SHP77 treated with DMSO at 0.1 percent for 48 hours (cell line): ENCODE measurements at regions not wholly inside any gene's neighbourhood (a gene's known extent, or its start where the extent isn't known, plus 50 kb on each side); places are given as distances from the start of the nearest gene placed in this dataset.
A peak's percentile ranks its signal among the peaks of the same experiment; 100 is the strongest.
"Not testable (repeated sequence)": the region's sequence is repeated elsewhere in the genome, so short reads cannot be mapped to it uniquely, and the experiment has no call there.

ENCODE experiments used
- DNase-seq: peaks from one replicate; lab custom pipeline; 2025; lab: John Stamatoyannopoulos, UW

DNA sequence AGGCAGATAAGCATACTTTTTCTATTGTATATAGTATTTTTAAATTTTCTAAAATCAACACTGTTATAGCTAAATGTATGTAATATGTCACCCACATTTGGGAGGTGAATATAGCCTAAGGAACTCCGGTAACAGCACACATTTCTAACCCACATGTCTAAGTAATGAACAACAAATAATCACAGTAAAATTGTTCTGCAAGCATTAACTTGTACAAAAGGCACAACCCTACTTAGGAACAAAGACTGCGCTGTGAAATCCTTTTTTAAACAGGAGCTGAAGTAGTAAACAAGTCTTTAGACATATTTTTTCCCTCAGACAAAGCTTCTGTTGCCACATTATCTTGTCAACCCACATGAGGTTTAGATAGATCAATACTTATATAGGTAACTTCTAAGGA is 872.4 kb upstream of the SLC35B3 start:
- DNase-seq = no peak

DNA sequence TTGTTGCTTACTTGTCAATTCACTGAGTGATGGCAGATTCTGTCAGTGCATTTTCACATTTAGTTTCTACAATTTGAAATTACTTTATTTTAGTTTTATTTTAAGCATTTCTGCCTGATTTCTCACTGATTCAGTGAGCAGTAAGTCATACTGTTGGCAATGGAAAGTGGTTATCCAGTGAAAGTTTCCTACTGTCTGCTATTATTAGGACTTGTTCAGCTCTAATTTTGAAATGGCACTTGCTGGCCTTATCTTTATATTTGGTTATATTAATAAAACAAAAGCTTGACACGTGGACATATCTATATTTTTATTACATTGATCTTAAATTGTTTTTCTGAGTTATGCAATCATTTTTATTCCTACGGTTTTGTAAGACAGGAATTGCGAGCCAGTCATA is 871.8 kb upstream of the SLC35B3 start:
- no peak for DNase-seq

DNA sequence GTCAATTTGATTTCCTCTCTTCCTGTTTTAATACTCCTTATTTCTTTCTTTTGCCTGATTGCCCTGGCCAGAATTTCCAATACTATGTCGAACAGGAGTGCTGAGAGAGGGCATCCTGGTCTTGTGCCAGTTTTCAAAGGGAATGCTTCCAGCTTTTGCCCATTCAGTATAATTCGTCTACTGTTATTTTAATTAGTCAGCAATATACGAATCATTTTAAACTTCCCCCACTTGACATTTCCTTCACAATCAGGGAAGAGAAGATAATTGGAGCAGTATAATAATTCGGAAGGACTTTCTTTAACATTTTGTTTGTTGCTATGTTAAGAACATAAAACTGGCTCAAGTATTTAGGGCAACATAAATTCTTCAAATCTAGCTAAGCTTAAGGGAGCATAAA is 860.3 kb upstream of the SLC35B3 start:
- no peak for DNase-seq

DNA sequence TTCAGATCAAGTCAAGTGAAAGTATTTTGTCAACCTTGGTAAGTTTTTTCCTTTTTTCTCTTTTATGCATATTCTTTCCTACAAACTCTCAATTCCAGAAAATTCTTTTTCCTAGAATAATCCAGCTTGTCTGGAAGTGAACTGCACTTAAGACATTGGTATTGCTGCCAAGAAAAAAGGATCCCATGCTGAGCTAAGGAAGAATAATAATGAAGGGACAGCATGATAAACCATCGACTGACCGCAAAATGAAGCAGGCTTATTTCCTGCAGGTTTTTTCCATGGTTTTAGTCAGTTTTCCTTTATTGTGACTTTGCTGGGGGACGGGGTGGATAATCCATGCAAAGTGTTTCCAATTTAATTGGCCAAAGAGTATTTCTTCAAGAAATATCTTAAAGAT is 857.6 kb upstream of the SLC35B3 start:
- no peak for DNase-seq

DNA sequence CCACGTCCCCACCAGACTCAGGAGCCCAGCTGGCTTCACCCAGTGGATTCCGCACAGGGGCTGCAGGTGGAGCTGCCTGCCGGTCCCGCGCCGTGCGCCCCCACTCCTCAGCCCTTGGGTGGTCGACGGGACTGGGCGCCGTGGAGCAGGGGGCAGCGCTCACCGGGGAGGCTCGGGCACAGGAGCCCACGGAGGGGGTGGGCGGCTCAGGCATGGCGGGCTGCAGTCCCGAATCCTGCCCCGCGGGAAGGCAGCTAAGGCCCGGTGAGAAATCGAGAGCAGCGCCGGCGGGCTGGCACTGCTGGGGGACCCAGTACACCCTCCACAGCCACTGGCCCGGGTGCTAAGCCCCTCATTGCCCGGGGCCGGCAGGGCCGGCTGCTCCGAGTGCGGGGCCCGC is 855.0 kb upstream of the SLC35B3 start:
- not testable (repeated sequence) for DNase-seq

DNA sequence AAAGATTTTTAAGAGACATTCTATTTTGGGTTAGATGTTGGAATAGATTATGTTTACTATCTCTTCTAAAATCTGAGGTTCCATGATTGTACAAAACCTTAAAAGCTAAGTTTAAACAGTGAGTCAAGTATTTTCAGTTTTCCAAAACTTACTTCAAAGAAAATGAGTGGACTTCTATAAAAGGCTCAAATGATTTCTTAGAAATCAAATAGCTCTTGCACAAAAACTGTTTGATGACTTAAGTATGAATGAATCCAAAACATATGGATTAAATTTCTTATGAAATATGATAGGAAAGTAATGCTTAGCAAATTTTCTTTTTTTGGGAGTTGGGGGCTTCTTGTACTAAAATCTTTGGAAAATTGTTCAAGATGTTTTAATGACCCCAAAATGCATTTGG is 837.3 kb upstream of the SLC35B3 start:
- DNase-seq = no peak

DNA sequence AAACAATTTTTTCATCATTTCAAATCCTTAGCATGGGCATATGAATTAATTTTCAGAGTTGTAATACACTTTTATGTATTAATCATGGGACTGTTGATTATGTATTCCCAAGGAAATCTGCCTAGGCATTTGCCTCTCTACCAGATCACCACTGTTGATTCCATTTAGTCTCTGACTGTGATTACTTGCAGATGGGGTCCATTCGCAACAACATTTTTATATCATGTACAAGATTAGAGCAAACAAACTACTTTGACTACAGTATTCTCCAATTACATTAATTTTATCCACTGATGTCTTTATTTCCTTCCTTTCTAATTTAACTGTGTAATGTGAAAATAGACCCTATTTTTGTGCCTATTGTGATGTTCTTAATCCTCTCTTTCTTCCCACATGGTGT is 831.4 kb upstream of the SLC35B3 start:
- DNase-seq = no peak

DNA sequence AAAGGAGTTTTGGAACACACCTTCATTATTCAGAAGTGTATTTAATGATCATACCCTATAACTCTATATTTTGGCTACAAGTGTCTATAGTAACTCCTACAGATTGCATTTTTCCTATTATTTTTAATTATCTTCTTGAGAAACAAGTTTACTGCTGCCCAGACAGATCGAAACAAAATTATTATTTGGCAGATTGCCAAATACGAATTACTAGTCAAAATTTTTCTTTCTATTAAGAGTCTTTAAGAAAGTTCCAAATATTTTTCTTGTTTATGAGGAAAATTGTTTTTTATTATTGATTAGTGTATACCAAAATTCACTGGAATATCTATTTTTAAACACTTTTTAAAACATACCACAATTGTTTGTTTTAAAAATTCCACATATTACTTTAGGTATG is 821.9 kb upstream of the SLC35B3 start:
- DNase-seq = no peak

DNA sequence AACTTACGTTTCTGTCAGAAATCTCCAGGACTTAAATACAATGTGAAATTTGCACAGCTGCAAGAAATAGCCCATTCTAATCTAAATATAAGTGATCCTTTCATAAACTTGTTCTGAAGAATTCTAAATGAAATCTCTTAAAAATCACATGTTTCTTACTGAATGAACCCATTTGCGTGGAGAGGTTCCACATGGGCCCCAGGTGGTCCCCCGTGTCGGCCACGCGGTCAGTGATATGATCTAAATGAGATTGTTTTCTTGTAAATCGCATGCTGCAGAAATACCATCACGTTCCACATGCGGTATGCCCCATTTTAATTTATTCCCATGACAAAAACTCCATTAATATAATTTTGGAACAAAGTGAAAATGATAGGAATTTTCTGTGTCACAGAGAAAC is 818.9 kb upstream of the SLC35B3 start:
- no peak for DNase-seq

DNA sequence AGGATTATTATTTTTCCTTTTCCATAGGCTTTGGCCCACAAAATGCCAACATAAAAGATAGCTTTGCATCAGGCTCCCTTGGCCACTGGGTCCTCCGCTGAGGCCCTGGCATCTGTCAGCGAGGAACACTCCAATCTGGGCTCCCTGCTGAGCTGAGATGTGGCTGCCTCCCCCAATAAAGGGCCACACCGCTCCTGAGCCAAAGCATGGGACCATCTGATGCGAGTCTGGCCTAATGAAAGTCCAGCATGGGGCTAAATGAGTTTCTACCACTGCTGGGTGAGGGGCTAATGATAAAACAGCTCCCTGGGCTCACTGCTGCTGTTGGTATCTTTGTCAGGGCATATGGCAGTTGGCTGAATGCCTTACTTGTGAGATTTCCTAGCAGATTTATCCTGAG is 817.5 kb upstream of the SLC35B3 start:
- peak; percentile 11 for DNase-seq

DNA sequence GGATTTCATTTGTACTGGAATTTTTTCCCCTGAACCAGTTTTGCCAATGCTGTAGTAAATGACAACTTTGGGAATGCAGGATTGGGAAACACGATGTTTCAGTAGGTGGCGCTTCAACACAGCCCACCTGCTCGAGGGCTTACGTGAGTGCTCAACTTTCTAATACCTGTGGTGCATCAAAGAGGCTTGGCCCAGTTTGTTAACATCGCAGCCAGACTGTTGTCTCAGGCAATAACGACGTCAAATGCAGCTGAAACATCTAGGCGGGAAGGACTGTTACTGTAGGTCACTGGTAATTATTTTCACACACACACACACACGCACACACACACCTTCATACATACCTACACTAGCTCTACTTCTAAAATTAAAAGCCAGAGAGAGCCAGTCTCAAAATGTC is 815.5 kb upstream of the SLC35B3 start:
- peak; percentile 76 for DNase-seq

DNA sequence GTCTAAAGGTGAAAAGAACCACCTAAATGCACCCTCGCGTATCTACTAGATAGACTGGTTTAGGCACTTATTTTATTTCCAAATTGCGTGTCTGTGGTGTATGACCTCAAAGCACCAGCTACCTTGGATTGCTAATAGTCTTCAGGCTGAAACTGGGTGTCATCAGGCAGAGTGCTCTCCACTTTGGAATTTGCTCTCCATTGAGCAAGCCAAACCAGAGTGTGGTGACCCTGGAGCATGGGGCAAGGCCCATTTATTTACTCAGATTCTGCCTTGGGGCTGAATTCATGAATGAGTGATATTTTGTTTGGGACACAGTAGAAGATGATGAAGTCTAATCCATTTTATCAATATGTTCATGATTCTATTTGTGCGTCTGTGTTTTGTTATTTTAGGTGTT is 812.8 kb upstream of the SLC35B3 start:
- DNase-seq = no peak

DNA sequence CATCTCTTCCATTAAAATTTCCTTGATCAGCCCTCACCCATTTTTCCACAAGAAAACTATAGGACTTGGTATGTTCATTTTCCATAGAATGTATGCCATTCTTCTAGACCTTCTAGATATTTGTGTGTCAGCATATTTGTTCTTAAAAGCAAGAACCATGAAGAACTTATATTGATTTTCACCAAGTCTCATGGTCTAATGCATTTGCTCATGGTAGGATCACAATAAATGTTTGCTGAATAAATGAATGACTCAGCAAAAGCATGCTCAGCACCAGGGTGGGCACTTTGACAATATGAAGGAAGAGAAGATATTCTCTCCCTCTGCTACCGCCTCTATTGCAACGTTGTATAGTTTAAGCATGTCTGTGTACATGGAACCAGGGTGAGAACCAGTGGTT is 805.5 kb upstream of the SLC35B3 start:
- no peak for DNase-seq

DNA sequence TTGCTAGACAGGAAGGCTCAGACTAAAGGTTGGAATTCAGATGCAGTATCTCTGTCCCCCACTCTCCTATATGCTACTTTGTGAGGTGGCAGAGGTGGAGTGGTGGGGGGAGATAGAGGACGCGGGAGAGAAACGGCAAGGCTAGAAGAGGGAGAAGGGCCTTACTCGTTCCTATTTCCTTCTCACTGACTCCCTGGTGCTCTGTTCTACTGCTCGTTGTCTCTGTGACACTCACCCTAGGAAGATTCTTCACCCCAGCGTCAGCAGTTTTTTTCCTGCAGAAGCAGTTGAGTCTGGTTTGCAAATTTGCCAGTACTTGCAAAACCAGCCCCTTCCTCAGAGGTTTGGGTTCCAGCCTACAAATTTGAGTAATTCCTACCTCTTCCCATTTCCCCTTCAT is 801.1 kb upstream of the SLC35B3 start:
- no peak for DNase-seq

DNA sequence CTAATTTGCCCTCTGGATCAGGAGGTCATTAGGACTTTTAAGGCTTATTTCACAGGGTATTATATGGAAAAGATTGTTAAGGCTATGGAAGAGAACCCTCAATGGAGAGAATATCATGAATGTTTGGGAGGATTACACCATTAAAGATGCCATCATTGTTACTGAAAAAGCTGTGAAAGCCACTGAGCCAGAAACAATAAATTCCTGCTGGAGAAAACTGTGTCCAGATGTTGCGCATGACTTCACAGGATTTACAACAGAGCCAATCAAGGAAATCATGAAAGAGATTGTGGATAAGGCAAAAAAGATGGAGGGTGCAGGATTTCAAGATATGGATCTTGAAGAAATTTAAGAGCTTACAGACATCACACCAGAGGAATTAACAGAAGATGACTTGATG is 798.3 kb upstream of the SLC35B3 start:
- no peak for DNase-seq

DNA sequence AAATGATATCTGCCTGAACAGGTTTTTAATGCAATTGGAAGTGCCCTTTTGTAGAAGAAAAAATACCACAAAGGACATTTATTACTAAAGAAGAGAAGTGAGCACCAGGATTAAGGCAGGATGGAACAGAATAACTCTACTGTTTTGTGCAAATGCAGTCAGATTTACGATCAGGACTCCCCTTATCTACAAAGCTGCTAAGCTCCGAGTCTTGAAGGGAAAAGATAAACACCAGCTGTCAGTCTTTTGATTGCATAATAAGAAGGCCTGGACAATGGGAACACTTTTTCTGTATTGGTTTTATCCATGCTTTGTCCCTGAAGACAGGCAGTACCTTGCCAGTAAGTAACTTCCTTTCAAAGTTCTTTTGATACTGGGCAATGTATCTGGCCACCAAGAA is 797.9 kb upstream of the SLC35B3 start:
- DNase-seq = no peak

DNA sequence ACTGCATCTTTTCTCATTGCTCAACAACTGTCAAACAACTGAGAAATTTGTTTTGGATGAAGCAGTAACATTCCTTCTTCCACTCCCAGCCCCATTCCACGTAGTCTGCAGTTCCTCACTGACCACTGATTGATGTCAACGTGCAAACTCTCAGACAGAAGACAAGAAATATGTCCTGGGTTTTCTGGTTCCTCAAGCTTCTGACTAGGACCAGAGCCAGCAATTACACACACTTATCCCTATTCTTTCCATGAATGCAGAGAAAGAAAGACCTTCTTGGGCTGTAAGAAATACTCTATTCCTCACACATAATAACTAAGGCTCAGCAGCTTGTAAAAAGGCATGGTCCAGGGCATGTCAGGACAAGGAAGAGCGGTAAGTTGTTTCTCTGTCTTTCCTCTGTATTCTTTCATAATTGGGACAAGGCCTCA is 790.1 kb upstream of the SLC35B3 start:
- DNase-seq = no peak

DNA sequence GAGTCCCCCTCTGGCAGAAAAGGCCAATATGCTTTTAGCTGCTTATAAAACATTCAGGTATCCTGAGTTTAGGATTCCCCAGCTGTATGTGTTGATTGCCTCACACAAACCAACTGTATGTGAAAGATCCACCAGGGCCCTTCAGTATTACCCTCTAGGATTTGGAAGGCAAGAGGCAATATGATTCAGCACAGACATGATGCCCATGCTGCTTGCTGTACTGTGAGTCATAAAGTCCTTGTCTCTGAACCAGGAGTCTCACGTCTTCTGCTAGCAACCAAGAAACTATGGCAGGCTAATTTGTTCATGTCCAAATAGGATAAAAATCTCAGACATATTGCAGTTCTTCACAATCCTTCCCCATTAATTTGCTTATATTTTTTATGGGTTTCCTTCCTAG is 789.2 kb upstream of the SLC35B3 start:
- no peak for DNase-seq

DNA sequence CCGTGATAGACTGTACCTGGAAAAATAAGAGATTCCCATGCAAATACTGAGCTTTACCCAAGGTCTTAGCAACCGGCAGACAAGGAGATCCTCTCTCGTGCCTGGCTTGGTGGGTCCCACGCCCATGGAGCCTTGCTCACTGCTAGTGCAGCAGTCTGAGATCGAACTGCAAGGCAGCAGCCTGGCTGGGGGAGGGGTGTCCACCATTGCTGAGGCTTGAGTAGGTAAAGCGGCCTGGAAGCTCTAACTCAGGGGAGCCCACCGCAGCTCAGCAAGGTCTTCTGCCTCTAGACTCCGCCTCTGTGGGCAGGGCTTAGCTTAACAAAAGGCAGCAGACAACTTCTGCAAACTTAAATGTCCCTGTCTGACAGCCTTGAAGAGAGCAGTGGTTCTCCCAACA is 778.4 kb upstream of the SLC35B3 start:
- not testable (repeated sequence) for DNase-seq

DNA sequence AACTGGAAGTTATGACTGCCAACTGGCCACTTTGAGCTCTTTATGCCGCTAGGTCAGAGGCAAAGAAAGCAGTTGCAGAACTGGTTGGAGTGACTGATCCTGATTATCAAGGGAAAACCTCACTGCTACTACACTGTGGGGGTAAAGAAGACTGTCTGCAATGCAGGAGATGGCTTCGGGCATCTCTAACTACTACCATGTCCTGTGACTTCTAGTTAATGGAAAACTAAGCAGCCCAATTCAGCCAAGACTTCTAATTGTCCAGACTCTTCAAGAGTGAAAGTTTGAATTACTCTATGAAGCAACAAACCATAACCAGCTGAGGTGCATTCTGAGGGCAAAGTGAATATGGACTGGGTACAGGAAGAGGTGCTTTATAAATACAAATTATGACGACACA is 773.6 kb upstream of the SLC35B3 start:
- no peak for DNase-seq

DNA sequence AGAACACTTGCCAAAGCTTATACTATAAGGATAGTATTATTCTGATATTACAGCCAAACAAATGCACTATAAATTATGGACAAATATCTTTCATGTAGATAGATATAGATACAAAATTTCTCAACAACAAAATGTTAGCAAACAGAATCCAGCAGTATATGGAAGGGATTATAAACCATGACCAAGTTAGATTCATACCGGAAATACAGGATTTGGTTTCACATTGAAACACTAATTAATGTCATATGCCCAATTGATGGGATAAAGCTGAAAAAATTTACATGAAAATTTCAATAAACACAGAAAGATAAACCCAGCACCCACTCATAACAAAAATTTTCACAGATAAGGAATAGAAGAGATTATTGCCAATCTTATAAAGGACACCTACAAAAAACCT is 770.3 kb upstream of the SLC35B3 start:
- no peak for DNase-seq

DNA sequence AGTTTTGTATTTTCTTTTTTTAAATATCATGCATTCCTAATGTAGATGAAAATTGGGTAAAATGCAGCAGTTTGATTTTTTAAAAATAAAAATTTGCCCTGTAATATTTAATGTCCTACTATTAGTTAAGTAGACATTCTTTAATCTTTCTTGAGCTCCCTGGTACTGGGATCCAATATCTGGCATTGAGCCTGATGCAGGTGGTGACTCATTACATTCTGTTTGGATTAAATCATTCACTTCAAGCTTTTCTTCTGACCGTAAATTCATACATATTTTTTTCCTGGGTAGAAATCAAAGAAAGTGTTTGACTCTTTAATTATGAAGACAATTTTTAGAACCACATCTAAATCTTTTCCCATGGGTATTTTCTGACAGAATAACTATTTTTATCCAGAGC is 768.8 kb upstream of the SLC35B3 start:
- no peak for DNase-seq

DNA sequence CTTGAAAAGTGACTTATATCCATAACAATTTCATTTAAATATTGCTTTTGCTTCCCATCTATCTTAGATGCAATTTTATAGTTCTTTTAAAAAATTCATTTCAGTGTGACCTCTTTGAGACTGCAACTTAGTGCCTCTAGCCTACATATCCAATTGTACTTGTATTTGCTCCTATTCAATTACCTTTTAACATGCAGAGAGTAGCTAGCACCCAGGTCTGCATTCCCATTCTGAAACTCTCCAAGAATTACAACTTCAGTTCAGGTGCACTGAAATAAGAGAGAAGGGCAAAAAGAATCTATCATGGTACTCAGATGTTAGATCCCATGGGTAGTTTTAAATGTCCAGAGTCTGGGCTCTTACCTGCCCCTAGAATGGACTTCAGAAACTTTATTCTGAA is 765.4 kb upstream of the SLC35B3 start:
- no peak for DNase-seq

DNA sequence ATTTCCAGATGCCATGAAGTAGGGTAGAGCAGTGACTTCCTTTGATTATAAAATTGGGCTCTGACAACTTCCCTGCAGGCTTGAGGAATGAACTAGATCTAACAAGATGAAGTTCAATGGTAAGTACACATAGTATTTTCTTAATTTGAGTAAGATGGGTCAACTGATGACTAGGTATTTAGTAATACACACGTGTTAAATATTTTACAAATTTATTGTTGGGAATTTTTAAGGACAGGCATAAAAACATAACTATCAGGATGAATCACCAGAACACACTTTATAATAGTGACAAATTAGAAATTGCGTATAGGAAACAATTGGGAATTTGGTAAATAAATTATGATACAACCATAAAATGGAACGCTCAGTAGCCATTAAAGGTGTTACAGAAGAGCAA is 762.4 kb upstream of the SLC35B3 start:
- no peak for DNase-seq

DNA sequence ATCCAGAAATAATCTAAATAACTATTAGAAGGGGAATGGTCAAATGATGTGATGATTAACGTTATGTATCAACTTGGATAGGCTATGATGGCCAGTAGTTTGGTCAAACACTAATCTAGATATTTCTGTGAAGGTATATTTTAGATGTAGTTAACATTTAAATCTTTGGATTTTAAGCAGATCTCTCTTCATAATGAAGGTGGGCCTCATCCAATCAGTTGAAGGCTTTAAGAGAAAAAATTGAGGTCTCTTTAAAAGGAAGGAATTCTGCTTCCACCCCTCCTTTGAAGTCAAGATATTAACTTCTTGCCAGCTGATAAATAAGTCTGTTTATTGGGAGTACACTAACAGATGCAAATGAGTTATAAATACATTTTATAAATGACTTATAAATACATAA is 760.0 kb upstream of the SLC35B3 start:
- no peak for DNase-seq
